ENCODE measurements at regions not wholly inside any gene's neighbourhood (a gene's known extent, or its start where the extent isn't known, plus 50 kb on each side); places are given as distances from the start of the nearest gene placed in this dataset.

DNA sequence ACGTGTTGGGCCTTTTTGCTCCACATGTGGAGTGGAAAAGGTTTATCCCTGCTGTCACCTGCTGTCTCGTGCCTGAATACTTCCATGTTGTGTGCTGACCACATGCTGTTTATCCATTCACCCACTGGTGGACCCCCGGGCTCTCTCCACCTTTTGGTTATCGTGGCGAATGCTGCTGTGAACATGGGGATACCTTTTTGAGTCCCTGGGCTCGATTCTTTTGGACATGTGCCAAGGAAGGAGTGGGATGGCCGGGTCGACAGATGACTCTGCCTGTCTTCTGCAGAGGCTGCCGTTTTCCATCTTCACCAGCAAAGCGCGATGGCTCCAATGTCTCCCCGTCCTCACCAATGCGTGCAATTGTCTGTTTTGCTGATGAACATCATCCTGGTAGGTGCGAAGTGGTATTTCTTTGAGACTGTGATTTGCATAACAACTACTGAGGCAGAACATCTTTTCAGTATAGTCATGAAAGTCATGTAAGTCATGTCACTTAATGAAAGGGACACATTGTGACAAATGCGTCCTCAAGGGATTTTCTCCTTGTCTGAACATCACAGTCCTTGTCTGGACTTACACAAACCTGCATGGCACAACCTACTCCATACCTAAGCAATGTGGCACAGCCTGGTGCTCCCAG, 758.7 kb downstream of the BRD1 start:
- Histone ChIP-seq H3K4ac (ENCODE audit: low read depth, low read length) (no peak overlapping the region), H3K4me1 (ENCODE audit: control insufficient read depth, insufficient read depth, low read length) (no peaks in the 10 kb centered on the region), H2BK5ac (ENCODE audit: low read depth, low read length, poor library complexity, severe bottlenecking) (no peak overlapping the region), H4K91ac (ENCODE audit: insufficient read depth, low read depth, low read length) (no peak overlapping the region), H3K4me2 (ENCODE audit: low read depth, low read length) (no peak overlapping the region), H2BK15ac (ENCODE audit: low read depth, low read length) (no peak overlapping the region), H3K4me3 (ENCODE audit: insufficient read depth, low read depth, low read length) (no peak overlapping the region), H2AK5ac (ENCODE audit: low read depth, low read length) (no peak overlapping the region), H2BK120ac (ENCODE audit: low read depth, low read length) (no peak overlapping the region), H3K9me1 (ENCODE audit: insufficient read depth, low read length) (no peaks in the 10 kb centered on the region), H3K9me3 (ENCODE audit: control insufficient read depth, insufficient read depth, low read length) (peaks cover 20% of the 10 kb centered on the region), H3K27ac (ENCODE audit: insufficient read depth, low read length) (no peak overlapping the region), H2AFZ (replicated peaks; ENCODE audit: low read length, poor library complexity) (peak overlapping the region; percentile 21), H3K23ac (ENCODE audit: low read depth, low read length) (no peak overlapping the region), H3K36me3 (ENCODE audit: control insufficient read depth, insufficient read depth, low read length) (no peaks in the 10 kb centered on the region), H4K20me1 (ENCODE audit: insufficient read depth, low read length) (no peaks in the 10 kb centered on the region), H3K14ac (replicated peaks; ENCODE audit: low read depth, low read length) (no peak overlapping the region), H3K27me3 (ENCODE audit: control insufficient read depth, insufficient read depth, low read length) (no peaks in the 10 kb centered on the region), H3K56ac (ENCODE audit: extremely low read depth, insufficient read depth, low read length) (no peak overlapping the region), H3K79me1 (ENCODE audit: low read depth in 1 of 2, low read length in 2 of 2) (no peaks in the 10 kb centered on the region), H2AK9ac (replicated peaks; ENCODE audit: low read depth, low read length, poor library complexity) (no peak overlapping the region), H3K9ac (ENCODE audit: low read depth, low read length) (no peak overlapping the region), H2BK20ac (ENCODE audit: low read depth, low read length) (no peak overlapping the region), H4K5ac (ENCODE audit: low read depth, low read length) (no peak overlapping the region), H4K8ac (ENCODE audit: low read depth in 2 of 2, low read length in 2 of 2) (no peak overlapping the region), H3K18ac (ENCODE audit: low read depth, low read length) (no peak overlapping the region)
- TF ChIP-seq, protein P1, sequence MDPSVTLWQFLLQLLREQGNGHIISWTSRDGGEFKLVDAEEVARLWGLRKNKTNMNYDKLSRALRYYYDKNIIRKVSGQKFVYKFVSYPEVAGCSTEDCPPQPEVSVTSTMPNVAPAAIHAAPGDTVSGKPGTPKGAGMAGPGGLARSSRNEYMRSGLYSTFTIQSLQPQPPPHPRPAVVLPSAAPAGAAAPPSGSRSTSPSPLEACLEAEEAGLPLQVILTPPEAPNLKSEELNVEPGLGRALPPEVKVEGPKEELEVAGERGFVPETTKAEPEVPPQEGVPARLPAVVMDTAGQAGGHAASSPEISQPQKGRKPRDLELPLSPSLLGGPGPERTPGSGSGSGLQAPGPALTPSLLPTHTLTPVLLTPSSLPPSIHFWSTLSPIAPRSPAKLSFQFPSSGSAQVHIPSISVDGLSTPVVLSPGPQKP (IDR thresholded peaks at IDR 0.05; ENCODE audit: borderline replicate concordance, low read depth, low read length) = no peak
- no peak for TF ChIP-seq RFX5 (IDR thresholded peaks at IDR 0.05; ENCODE audit: low read depth, low read length)
- no peak for TF ChIP-seq FOS (IDR thresholded peaks at IDR 0.05; ENCODE audit: low read depth, low read length)
- no peak for TF ChIP-seq RAD21 (IDR thresholded peaks at IDR 0.05; ENCODE audit: low read length)
- no peak for TF ChIP-seq SMC3 (IDR thresholded peaks at IDR 0.05; ENCODE audit: low read depth, low read length)
- no peak for TF ChIP-seq MXI1 (IDR thresholded peaks at IDR 0.05; ENCODE audit: borderline replicate concordance, low read depth, low read length)
- TF ChIP-seq, protein P2, sequence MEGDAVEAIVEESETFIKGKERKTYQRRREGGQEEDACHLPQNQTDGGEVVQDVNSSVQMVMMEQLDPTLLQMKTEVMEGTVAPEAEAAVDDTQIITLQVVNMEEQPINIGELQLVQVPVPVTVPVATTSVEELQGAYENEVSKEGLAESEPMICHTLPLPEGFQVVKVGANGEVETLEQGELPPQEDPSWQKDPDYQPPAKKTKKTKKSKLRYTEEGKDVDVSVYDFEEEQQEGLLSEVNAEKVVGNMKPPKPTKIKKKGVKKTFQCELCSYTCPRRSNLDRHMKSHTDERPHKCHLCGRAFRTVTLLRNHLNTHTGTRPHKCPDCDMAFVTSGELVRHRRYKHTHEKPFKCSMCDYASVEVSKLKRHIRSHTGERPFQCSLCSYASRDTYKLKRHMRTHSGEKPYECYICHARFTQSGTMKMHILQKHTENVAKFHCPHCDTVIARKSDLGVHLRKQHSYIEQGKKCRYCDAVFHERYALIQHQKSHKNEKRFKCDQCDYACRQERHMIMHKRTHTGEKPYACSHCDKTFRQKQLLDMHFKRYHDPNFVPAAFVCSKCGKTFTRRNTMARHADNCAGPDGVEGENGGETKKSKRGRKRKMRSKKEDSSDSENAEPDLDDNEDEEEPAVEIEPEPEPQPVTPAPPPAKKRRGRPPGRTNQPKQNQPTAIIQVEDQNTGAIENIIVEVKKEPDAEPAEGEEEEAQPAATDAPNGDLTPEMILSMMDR (conservative IDR thresholded peaks at IDR 0.05; ENCODE audit: low read depth, low read length) = no peak
- TF ChIP-seq CEBPB (IDR thresholded peaks at IDR 0.05; ENCODE audit: low read depth, low read length) = no peak
- TF ChIP-seq, protein P3, sequence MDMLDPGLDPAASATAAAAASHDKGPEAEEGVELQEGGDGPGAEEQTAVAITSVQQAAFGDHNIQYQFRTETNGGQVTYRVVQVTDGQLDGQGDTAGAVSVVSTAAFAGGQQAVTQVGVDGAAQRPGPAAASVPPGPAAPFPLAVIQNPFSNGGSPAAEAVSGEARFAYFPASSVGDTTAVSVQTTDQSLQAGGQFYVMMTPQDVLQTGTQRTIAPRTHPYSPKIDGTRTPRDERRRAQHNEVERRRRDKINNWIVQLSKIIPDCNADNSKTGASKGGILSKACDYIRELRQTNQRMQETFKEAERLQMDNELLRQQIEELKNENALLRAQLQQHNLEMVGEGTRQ (IDR thresholded peaks at IDR 0.05; ENCODE audit: low read depth, low read length) = no peak
- dilution Hi-C loops (cut with HindIII; ENCODE audit: low sequenced_read_pairs, unreplicated experiment) = no loop called here
- CTCF ChIA-PET = no interaction called here
- intact Hi-C loops (cut with micrococcal nuclease) = no loop called here
- POLR2A ChIA-PET (ENCODE audit: unreplicated experiment) = no interaction called here
- in situ Hi-C loops (cut with MboI; ENCODE audit: low sequenced_read_pairs) = no loop called here
- DNase-seq (no peak), ATAC-seq (ENCODE audit: low read depth) (no peak)
- no TSS peak for BruUV-seq (replicated peaks)
- WGBS, 2 experiments (ENCODE audit: extremely low coverage in 2 of 2, insufficient read length in 1 of 2) = 42% methylated on average over 3 of the region's 15 CpGs; no CpG with 5 or more reads in 1 of the 2 experiments

All from IMR-90 (cell line).